GM18870 (cell line): ENCODE measurements at regions not wholly inside any gene's neighbourhood (a gene's known extent, or its start where the extent isn't known, plus 50 kb on each side); places are given as distances from the start of the nearest gene placed in this dataset.
A peak's percentile ranks its signal among the peaks of the same experiment; 100 is the strongest.
"Not testable (repeated sequence)": the region's sequence is repeated elsewhere in the genome, so short reads cannot be mapped to it uniquely, and the experiment has no call there.

Source experiments
- ATAC-seq: cut with Tn5 transposase; IDR thresholded peaks from one replicate; pipeline ENCODE4 v1.9.1; 2021; ENCODE audit warnings: moderate library complexity; ENCODE audit not compliant: unreplicated experiment

- no peak for ATAC-seq
These were observed 606.4 kb upstream of the NR3C2 start for GRCh38 chr4:149048451-149049143.

- ATAC-seq = no peak
These were observed 605.2 kb upstream of the NR3C2 start for GRCh38 chr4:149047368-149047767.

- ATAC-seq = no peak
These were observed 603.5 kb upstream of the NR3C2 start for GRCh38 chr4:149045731-149046130.

- not testable (repeated sequence) for ATAC-seq
These were observed 597.6 kb upstream of the NR3C2 start for GRCh38 chr4:149039786-149040185.

- peak; percentile 52 for ATAC-seq
These were observed 589.2 kb upstream of the NR3C2 start for GRCh38 chr4:149031399-149031798.

GRCh38 chr4:149029056-149029651 is 586.9 kb upstream of the NR3C2 start:
- ATAC-seq = no peak

GRCh38 chr4:149026696-149027095 is 584.5 kb upstream of the NR3C2 start:
- ATAC-seq = no peak

- ATAC-seq = no peak
These were observed 575.0 kb upstream of the NR3C2 start for GRCh38 chr4:149017002-149017734.

- ATAC-seq = no peak
These were observed 567.0 kb upstream of the NR3C2 start for GRCh38 chr4:149009223-149009622.

- ATAC-seq = no peak
These were observed 566.3 kb upstream of the NR3C2 start for GRCh38 chr4:149008415-149009025.

- ATAC-seq = no peak
These were observed 563.0 kb upstream of the NR3C2 start for GRCh38 chr4:149005191-149005590.

GRCh38 chr4:148999924-149000323 is 557.7 kb upstream of the NR3C2 start:
- ATAC-seq = no peak

- no peak for ATAC-seq
These were observed 556.5 kb upstream of the NR3C2 start for GRCh38 chr4:148998719-148999118.

GRCh38 chr4:148986951-148987350 is 544.7 kb upstream of the NR3C2 start:
- ATAC-seq = no peak

GRCh38 chr4:148984951-148985350 is 542.7 kb upstream of the NR3C2 start:
- no peak for ATAC-seq

GRCh38 chr4:148982200-148982599 is 540.0 kb upstream of the NR3C2 start:
- no peak for ATAC-seq

GRCh38 chr4:148980782-148981480 is 538.7 kb upstream of the NR3C2 start:
- no peak for ATAC-seq

GRCh38 chr4:148978301-148978700 is 536.1 kb upstream of the NR3C2 start:
- no peak for ATAC-seq

GRCh38 chr4:148975464-148975863 is 533.2 kb upstream of the NR3C2 start:
- ATAC-seq = no peak

- ATAC-seq = no peak
These were observed 522.9 kb upstream of the NR3C2 start for GRCh38 chr4:148965080-148965479.

GRCh38 chr4:148964456-148964855 is 522.2 kb upstream of the NR3C2 start:
- ATAC-seq = no peak
